A549 (cell line): ENCODE measurements at regions not wholly inside any gene's neighbourhood (a gene's known extent, or its start where the extent isn't known, plus 50 kb on each side); places are given as distances from the start of the nearest gene placed in this dataset.

Experiments
- ATAC-seq, 2 experiments: fragments of 200-7000 bp in 1 of 2; fragments of >200 bp in 1 of 2; cut with Nextera tagmentation in 1 of 2; cut with Tn5 transposase in 1 of 2; 3 replicates each; pipeline versions ENCODE4 v1.8.0 to v1.9.1; 2018 to 2020; ENCODE audit warnings: mild to moderate bottlenecking in 1 of 2, moderate library complexity in 1 of 2
- CTCF ChIA-PET: fragments of 300-600 bp; sonication (Branson Sonifier 250); formaldehyde crosslinking; extraction: SDS; loops from one replicate; lab custom pipeline; 2021; ENCODE audit warnings: antibody characterized with exemption, inconsistent platforms; lab: Yijun Ruan, JAX
- POLR2A ChIA-PET: fragments of 350-600 bp; formaldehyde crosslinking; extraction: SDS; loops from one replicate; lab custom pipeline; 2021; ENCODE audit warnings: antibody characterized with exemption, inconsistent platforms; lab: Yijun Ruan, JAX
- DNase-seq, 2 experiments: peaks; one replicate each; pipeline versions ENCODE4 v3.0.0 to v3.0.0-alpha.2; 2011 to 2016; ENCODE audit warnings: low read depth in 1 of 2, low spot score in 1 of 2
- FAIRE-seq: peaks from 2 replicates; lab custom pipeline; 2011; peaks lifted over from hg19 to GRCh38; lab: Jason Lieb, UNC
- H3K27ac ChIP-seq, 2 experiments: fragments of >200 bp; sonication (Bioruptor Twin); formaldehyde crosslinking; 3 replicates each; pipeline ENCODE4 v1.5.1; 2016 to 2017
- H3K4me1 ChIP-seq: fragments of >200 bp; sonication (Bioruptor Twin); formaldehyde crosslinking; 3 replicates; pipeline ENCODE4 v1.6.1; 2016
- H3K4me2 ChIP-seq: fragments of >200 bp; sonication (Bioruptor Twin); formaldehyde crosslinking; 3 replicates; pipeline ENCODE4 v1.6.1; 2016
- H3K4me3 ChIP-seq: fragments of >200 bp; sonication (Bioruptor Twin); formaldehyde crosslinking; 3 replicates; pipeline ENCODE4 v1.5.1; 2016
- H3K9me3 ChIP-seq: fragments of >200 bp; sonication (Bioruptor Twin); formaldehyde crosslinking; 3 replicates; pipeline ENCODE4 v1.6.1; 2016
- ATOH8 ChIP-seq: fragments of 250-450 bp; sonication (Bioruptor Pico); IDR thresholded peaks from 2 replicates; pipeline ENCODE4 v1.5.0; 2020; ENCODE audit warnings: low read depth, mild to moderate bottlenecking, moderate library complexity
- CBX2 ChIP-seq: fragments of 200-600 bp; sonication (generic); IDR thresholded peaks from 2 replicates; pipeline ENCODE4 v1.6.1; 2016; ENCODE audit warnings: low read depth, mild to moderate bottlenecking, borderline replicate concordance
- CHD4 ChIP-seq: fragments of 200-600 bp; sonication (generic); IDR thresholded peaks from 2 replicates; pipeline ENCODE4 v1.6.1; 2016; ENCODE audit warnings: antibody characterized with exemption, mild to moderate bottlenecking, borderline replicate concordance
- CTCF ChIP-seq: fragments of >200 bp; sonication (Bioruptor Twin); formaldehyde crosslinking; IDR thresholded peaks from 3 replicates; pipeline ENCODE4 v1.5.1; 2016
- EHMT2 ChIP-seq: fragments of 200-600 bp; sonication (generic); IDR thresholded peaks from 2 replicates; pipeline ENCODE4 v1.6.1; 2016; ENCODE audit warnings: antibody characterized with exemption, low read depth, mild to moderate bottlenecking, moderate library complexity
- ELK1 ChIP-seq: fragments of 150-350 bp; IDR thresholded peaks from 2 replicates; pipeline ENCODE4 v1.6.1; 2014; ENCODE audit warnings: low read depth, mild to moderate bottlenecking, low read length
- EP300 ChIP-seq, 2 experiments: fragments of >200 bp; sonication (Bioruptor Twin); formaldehyde crosslinking; IDR thresholded peaks; 2 replicates in 1 of 2; 3 replicates in 1 of 2; pipeline ENCODE4 v1.6.1; 2016 to 2017
- FOXS1 ChIP-seq: fragments of 250-450 bp; sonication (Bioruptor Pico); IDR thresholded peaks from 2 replicates; pipeline ENCODE4 v1.5.0; 2020; ENCODE audit warnings: mild to moderate bottlenecking, moderate library complexity
- HEYL ChIP-seq: fragments of 250-450 bp; sonication (Bioruptor Pico); IDR thresholded peaks from 2 replicates; pipeline ENCODE4 v1.8.0; 2021; ENCODE audit warnings: mild to moderate bottlenecking, moderate library complexity
- HOXA7 ChIP-seq: fragments of 250-450 bp; sonication (Bioruptor Pico); IDR thresholded peaks from 2 replicates; pipeline ENCODE4 v1.5.0; 2020; ENCODE audit warnings: mild to moderate bottlenecking, moderate library complexity
- HOXB5 ChIP-seq: fragments of 250-450 bp; sonication (Bioruptor Pico); IDR thresholded peaks from 2 replicates; pipeline ENCODE4 v1.5.0; 2020; ENCODE audit warnings: mild to moderate bottlenecking, moderate library complexity
- JUN ChIP-seq, 2 experiments: fragments of >200 bp; sonication (Bioruptor Twin); formaldehyde crosslinking; IDR thresholded peaks; 2 replicates in 1 of 2; 3 replicates in 1 of 2; pipeline ENCODE4 v1.6.1; 2016 to 2017
- JUNB ChIP-seq: fragments of >200 bp; sonication (Bioruptor Twin); formaldehyde crosslinking; IDR thresholded peaks from 2 replicates; pipeline ENCODE4 v1.6.1; 2016
- KDM1A ChIP-seq: fragments of 200-600 bp; sonication (generic); IDR thresholded peaks from 2 replicates; pipeline ENCODE4 v1.6.1; 2016; ENCODE audit warnings: low read depth, mild to moderate bottlenecking
- MAFK ChIP-seq: fragments of 450-650 bp; IDR thresholded peaks from 2 replicates; pipeline ENCODE4 v1.6.1; 2014; ENCODE audit not compliant: partially characterized antibody
- MYC ChIP-seq: IDR thresholded peaks from 2 replicates; pipeline ENCODE4 v1.6.1; 2012; ENCODE audit warnings: mild to moderate bottlenecking, inconsistent platforms, low read length, improper control_type of control experiment, borderline replicate concordance
- NR3C1 ChIP-seq: fragments of >200 bp; sonication (Bioruptor Twin); formaldehyde crosslinking; IDR thresholded peaks from 3 replicates; pipeline ENCODE4 v1.6.1; 2017
- PBX3 ChIP-seq: IDR thresholded peaks from 2 replicates; pipeline ENCODE4 v1.6.1; 2012
- PHF8 ChIP-seq: fragments of 200-600 bp; sonication (generic); IDR thresholded peaks from 2 replicates; pipeline ENCODE4 v1.6.1; 2016; ENCODE audit warnings: low read depth, mild to moderate bottlenecking, antibody characterized with exemption, moderate library complexity, borderline replicate concordance
- POLR2AphosphoS2 ChIP-seq: conservative IDR thresholded peaks from 2 replicates; pipeline ENCODE4 v1.6.1; 2012; ENCODE audit warnings: low read length, improper control_type of control experiment, inconsistent platforms
- RCOR1 ChIP-seq: fragments of 150-350 bp; IDR thresholded peaks from 2 replicates; pipeline ENCODE4 v1.6.1; 2014; ENCODE audit warnings: antibody characterized with exemption, low read length, low read depth
- RNF2 ChIP-seq: fragments of 200-600 bp; sonication (generic); IDR thresholded peaks from 2 replicates; pipeline ENCODE4 v1.6.1; 2016; ENCODE audit warnings: low read depth, mild to moderate bottlenecking, antibody characterized with exemption, moderate library complexity, borderline replicate concordance
- SMC3 ChIP-seq: fragments of >200 bp; sonication (Bioruptor Twin); formaldehyde crosslinking; IDR thresholded peaks from 3 replicates; pipeline ENCODE4 v1.6.1; 2018; ENCODE audit warnings: inconsistent platforms
- SREBF2 ChIP-seq: fragments of 450-650 bp; IDR thresholded peaks from 2 replicates; pipeline ENCODE4 v1.6.1; 2014; ENCODE audit warnings: mild to moderate bottlenecking, moderate library complexity
- TFCP2L1 ChIP-seq: fragments of 250-450 bp; sonication (Bioruptor Pico); IDR thresholded peaks from 2 replicates; pipeline ENCODE4 v1.5.0; 2021; ENCODE audit warnings: mild to moderate bottlenecking
- TP53 ChIP-seq: fragments of 250-450 bp; sonication (Bioruptor Pico); IDR thresholded peaks from 2 replicates; pipeline ENCODE4 v1.5.0; 2021; ENCODE audit warnings: mild to moderate bottlenecking, moderate library complexity
- USF2 ChIP-seq: fragments of 450-650 bp; IDR thresholded peaks from 2 replicates; pipeline ENCODE4 v1.6.1; 2014; ENCODE audit warnings: antibody characterized with exemption
- ZC3H11A ChIP-seq: fragments of 450-650 bp; IDR thresholded peaks from 2 replicates; pipeline ENCODE4 v1.6.1; 2014; ENCODE audit warnings: antibody characterized with exemption, mild to moderate bottlenecking
- ZSCAN20 ChIP-seq: fragments of 250-450 bp; sonication (Bioruptor Pico); IDR thresholded peaks from 2 replicates; pipeline ENCODE4 v1.8.0; 2022; ENCODE audit warnings: mild to moderate bottlenecking, moderate library complexity
- WGBS: methylation state at CpG from one replicate; pipeline ENCODE4 v1.1.6; 2017; ENCODE audit errors: missing lambda C conversion rate; 5-methylcytosine and 5-hydroxymethylcytosine counted together

GRCh38 chr2:167355821-167356220, 467.5 kb downstream of the XIRP2 start:
- no peak overlapping the region for H3K4me2 ChIP-seq
- FAIRE-seq (no peak), DNase-seq (no peak), ATAC-seq (no peak)
- ChIA-PET CTCF (no interaction called here), POLR2A (no interaction called here)
- no peaks in the 10 kb centered on the region for H3K4me1 ChIP-seq
- H3K9me3 ChIP-seq: no peaks in the 10 kb centered on the region
- no peak for TF ChIP-seq EP300 (IDR thresholded peaks at IDR 0.05)
- TF ChIP-seq HOXA7 (CRISPR knock-in tag): no peak
- no peak for TF ChIP-seq SREBF2
- TF ChIP-seq MYC: no peak
- no peak for TF ChIP-seq CBX2
- no peak for TF ChIP-seq USF2
- TF ChIP-seq TP53 (CRISPR knock-in tag): no peak
- no peak for TF ChIP-seq CTCF
- no peak for TF ChIP-seq PHF8
- TF ChIP-seq ATOH8 (CRISPR knock-in tag): no peak
- TF ChIP-seq EHMT2: no peak
- no peak for TF ChIP-seq JUNB
- no peak for TF ChIP-seq ELK1
- no peak overlapping the region for H3K27ac ChIP-seq
- H3K4me3 ChIP-seq: no peak overlapping the region

- POLR2A ChIA-PET: no interaction called here
- FAIRE-seq (no peak), ATAC-seq (no peak), DNase-seq (no peak)
- Histone ChIP-seq H3K9me3 (no peaks in the 10 kb centered on the region), H3K4me1 (no peaks in the 10 kb centered on the region), H3K27ac (no peak overlapping the region), H3K4me2 (no peak overlapping the region), H3K4me3 (no peak overlapping the region)
- WGBS: 22% methylated on average over 1 of the region's 1 CpG
- CTCF ChIA-PET: no interaction called here
- TF ChIP-seq HOXB5 (CRISPR knock-in tag): no peak
- TF ChIP-seq KDM1A: no peak
- no peak for TF ChIP-seq POLR2AphosphoS2
- TF ChIP-seq HEYL (CRISPR knock-in tag): no peak
- no peak for TF ChIP-seq CHD4
- TF ChIP-seq FOXS1 (CRISPR knock-in tag): no peak
- TF ChIP-seq CBX2: no peak
- no peak for TF ChIP-seq PBX3
- no peak for TF ChIP-seq MAFK
- TF ChIP-seq TFCP2L1 (CRISPR knock-in tag): no peak
- TF ChIP-seq SMC3: no peak
- TF ChIP-seq ZC3H11A: no peak
- no peak for TF ChIP-seq RCOR1
- no peak for TF ChIP-seq USF2
- TF ChIP-seq ZSCAN20 (CRISPR knock-in tag): no peak
- TF ChIP-seq JUN (IDR thresholded peaks at IDR 0.05): no peak
- no peak for TF ChIP-seq NR3C1
- no peak for TF ChIP-seq TP53 (CRISPR knock-in tag)
- no peak for TF ChIP-seq RNF2
Measured at GRCh38 chr2:167353605-167354280, 465.5 kb downstream of the XIRP2 start.
